Upper lobe of left lung (tissue), 4 donors: ENCODE measurements at regions not wholly inside any gene's neighbourhood (a gene's known extent, or its start where the extent isn't known, plus 50 kb on each side); places are given as distances from the start of the nearest gene placed in this dataset.

ENCODE experiments used
- CTCF ChIP-seq, 6 experiments: fragments of 450-650 bp in 4 of 6; fragments of 200-600 bp in 2 of 6; sonication (generic) in 2 of 6; IDR thresholded peaks; one replicate each; pipeline ENCODE4 v1.5.1; 2016 to 2019; ENCODE audit warnings: antibody characterized with exemption in 6 of 6
- POLR2A ChIP-seq, 4 donors: fragments of 450-650 bp; IDR thresholded peaks; one replicate each; pipeline ENCODE4 v1.5.1; 2016 to 2017; ENCODE audit warnings: antibody characterized with exemption in 4 of 4, mild to moderate bottlenecking in 2 of 4
- POLR2AphosphoS5 ChIP-seq, 2 donors: sonication (generic); formaldehyde crosslinking; IDR thresholded peaks; one replicate each; pipeline ENCODE4 v1.5.1; 2017; ENCODE audit warnings: antibody characterized with exemption in 2 of 2

DNA sequence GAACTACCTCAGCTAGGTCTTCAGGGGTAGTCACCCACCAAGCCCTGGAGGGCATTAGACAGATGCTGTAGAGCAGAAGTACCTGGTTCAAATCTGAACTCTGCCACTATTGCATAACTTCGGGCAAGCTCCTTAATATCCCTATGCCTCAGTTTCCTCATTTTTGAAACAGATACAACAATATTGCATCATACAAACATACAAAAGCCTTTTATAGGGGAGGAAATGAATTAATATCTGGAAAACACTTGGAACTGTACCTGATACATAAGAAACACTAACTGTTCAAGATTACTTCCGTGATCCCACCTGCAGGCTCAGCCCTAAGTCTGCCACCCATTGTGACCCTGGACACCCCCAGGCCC is 166.1 kb downstream of the EFNB1 start:
- TF ChIP-seq CTCF (IDR thresholded peaks at IDR 0.05), result no peak
- TF ChIP-seq POLR2AphosphoS5 (IDR thresholded peaks at IDR 0.05), result no peak
- no peak for TF ChIP-seq POLR2A (IDR thresholded peaks at IDR 0.05)
